HG02884 (cell line): ENCODE measurements at regions not wholly inside any gene's neighbourhood (a gene's known extent, or its start where the extent isn't known, plus 50 kb on each side); places are given as distances from the start of the nearest gene placed in this dataset.
"Not testable (repeated sequence)": the region's sequence is repeated elsewhere in the genome, so short reads cannot be mapped to it uniquely, and the experiment has no call there.

Experiments
- ATAC-seq: cut with Tn5 transposase; IDR thresholded peaks from one replicate; pipeline ENCODE4 v1.9.1; 2021; ENCODE audit warnings: mild to moderate bottlenecking, moderate library complexity; ENCODE audit not compliant: unreplicated experiment

DNA sequence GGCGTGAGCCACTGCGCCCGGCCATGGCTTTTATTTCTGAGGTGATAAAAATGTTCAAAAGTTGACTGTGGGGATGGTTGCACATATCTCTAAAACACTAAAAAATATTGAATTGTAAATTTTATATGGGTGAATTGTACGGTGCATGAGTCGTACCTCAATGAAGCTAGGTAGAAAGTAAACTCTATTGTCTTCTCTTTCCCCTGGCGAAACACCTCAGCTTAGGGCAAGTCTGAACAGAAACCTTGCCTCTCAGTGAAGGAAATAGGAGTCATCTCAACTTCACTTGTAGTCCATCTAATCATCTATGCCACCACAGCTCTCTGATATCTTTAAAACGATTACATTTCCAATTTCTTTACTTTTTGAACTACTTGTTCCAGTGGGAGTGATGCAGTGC is 309.6 kb downstream of the SPATA31A1 start:
- not testable (repeated sequence) for ATAC-seq

- not testable (repeated sequence) for ATAC-seq
Measured at GRCh38 chr9:39674437-39675210, 319.2 kb downstream of the SPATA31A1 start.

DNA sequence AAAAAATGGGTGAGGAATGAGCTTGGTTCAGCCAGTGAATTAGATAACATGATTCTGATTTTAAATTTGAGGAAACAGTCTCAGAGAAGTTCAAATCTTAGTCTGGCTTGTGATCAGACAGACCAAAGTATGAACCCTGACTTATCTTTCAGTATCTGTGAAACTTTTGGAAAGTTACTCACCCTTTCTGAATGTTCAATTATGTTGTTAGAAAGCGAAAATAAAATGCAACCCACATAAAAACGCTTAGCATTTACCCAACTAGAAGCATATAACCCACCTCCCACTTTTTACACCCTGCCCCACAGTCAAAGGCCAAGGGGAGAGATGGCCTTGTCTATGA is 319.7 kb downstream of the SPATA31A1 start:
- ATAC-seq, result not testable (repeated sequence)

DNA sequence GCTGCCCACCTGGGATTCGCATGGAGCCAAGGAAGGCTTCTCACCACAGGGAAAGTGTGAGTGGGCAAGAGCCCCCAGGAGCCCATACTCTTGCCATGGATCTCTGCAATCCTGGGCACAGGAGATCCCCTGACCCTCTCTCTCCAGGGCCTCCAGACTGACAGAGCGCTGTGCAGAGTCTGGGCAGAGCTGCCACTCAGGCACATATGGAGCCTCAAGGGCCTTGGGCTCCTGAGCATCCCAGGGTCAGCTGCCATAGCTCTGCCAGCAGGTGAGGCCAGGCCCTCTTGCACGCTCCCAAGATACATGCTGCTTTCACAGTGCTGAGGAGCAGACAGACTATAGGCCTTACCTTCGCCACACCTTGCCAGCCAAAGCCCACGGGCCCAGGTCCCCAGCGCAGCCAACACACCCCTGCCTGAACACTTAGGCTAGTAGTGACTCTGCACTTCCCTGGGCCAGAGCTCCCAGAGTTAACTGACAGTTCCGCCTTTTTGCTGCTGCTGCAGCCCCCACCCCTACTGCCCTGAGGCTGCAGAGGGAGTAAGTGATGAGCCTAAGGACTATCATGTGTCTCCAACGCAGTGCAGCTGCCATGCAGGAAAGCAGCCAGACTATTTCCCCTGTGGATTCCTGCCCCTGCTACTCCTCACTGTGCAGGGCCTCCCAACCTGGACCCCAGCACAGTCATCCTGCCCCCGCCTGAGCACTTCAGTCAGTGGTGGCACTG is 323.2 kb downstream of the SPATA31A1 start:
- ATAC-seq, result not testable (repeated sequence)

- ATAC-seq, result not testable (repeated sequence)
Measured at GRCh38 chr9:39680694-39681401, 325.4 kb downstream of the SPATA31A1 start.

DNA sequence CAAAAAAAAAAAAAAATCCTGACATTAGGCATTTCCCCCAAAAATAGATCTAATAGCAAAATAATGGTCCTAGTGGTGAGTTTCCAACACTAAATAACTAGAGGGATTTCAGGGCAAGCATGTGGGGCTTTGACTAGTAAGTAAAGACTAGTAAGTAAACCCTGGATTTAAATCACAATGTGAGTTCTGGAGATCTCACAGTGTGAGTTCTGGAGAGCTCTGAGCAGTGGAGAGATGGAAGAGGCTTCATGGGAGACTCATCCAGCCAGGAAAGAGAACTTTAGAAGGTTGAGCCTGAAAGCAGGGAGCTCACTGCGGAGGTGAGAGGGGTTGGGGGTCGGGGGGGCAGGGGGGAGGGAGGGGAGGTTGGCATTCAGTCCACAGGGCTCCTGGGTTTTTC is 373.4 kb downstream of the SPATA31A1 start:
- ATAC-seq, result not testable (repeated sequence)

DNA sequence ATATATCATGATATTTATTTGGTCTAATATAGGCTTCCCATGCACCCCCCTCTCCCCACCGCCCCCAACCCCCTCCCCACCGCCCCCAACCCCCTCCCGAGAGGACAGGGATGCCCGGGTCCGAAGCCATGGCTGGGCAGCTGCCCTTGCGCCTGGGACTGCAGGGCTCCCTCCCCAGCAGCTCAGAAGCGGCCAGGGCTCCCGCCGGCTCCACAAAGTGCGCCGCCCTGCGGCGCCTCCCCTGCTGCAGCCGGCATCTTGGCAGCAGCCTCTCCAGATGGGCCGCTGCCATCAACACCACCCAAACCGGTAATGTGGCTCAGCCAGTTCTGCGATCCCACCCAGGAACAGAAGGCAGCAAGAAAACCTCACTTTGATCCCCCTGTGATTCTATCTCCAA is 389.4 kb downstream of the SPATA31A1 start:
- not testable (repeated sequence) for ATAC-seq

DNA sequence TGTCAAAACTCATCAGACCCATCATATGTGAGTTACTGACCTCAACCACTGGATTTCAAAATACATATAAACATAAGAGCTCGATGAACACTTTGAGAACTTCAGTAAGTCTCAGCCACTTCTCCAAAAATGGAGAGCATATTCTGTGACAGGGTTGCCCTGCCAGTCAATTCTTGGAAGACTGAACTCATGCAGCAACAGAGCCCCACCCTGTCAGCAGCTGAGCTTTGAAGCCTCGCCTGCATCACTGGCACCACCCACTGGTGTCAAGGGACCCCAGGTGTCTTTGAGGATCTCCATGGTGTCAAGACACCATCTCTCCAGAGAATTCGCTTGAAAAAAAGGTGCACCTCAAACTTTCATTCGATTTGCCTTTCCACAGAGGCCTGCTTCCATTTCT is 420.1 kb downstream of the SPATA31A1 start:
- ATAC-seq, result not testable (repeated sequence)

GRCh38 chr9:39791356-39791755 is 435.9 kb downstream of the SPATA31A1 start:
- ATAC-seq, result peak; percentile 100

GRCh38 chr9:39797935-39798334 is 442.5 kb downstream of the SPATA31A1 start:
- not testable (repeated sequence) for ATAC-seq

DNA sequence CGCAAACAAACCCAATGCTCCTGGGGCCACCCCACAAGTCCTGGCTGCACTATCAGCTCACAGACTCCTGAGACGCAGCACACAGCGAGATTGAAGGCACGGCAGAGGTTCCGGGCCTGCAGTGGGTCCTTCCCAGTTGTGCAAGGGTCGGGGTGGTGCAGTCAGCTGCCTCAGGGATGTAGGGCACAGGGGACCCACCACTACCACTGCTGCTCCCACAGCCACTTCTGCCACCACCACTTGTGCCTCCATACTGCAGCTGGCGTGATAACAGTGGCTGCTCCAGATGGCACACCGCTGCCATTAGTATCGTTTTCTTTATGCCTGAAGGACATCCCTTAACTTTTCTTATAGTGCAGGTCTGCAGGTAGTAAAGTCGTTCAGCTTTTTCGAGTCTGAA is 443.8 kb downstream of the SPATA31A1 start:
- not testable (repeated sequence) for ATAC-seq

GRCh38 chr9:39802561-39802960 is 447.1 kb downstream of the SPATA31A1 start:
- not testable (repeated sequence) for ATAC-seq

DNA sequence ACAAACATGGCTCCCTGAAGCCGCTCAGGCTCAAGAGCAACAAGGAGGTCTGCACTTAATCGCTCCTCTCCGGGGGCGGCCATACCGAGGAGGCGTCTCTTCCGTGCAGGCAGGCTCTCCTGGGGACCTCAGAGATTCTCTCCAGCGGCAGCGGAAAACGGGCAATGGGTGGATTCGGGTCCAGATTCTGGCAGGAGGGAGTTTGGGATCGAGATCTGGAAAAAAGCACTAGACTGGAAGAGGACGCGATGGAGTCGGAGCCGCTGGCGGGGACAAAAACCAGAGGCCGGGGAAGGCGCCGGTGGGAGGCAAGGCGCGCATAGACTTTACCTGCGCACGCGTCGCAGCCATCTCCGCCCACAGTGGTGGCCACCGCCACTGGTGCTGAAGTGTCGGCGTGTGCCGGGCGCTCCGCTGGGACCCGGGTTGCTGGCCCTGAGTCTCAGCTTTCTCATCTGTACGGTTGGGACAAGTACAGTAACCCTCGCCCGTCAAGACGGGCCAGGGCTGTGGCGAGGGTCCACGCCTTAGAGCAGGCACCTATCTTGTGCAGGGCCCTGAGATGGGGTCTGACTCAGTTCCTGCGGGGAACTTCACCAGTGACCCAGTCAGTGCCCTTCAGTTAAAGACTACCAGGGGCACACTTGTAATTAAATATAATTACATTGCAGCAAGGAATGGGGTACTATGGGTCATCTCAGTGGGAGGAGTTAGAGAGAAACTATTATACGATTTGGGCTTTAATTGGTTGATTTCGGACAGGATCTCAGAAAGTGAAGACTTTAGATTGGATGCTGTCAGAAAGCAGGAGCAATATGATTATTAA is 454.1 kb downstream of the SPATA31A1 start:
- ATAC-seq, result peak; percentile 93

GRCh38 chr9:39810401-39810800 is 454.9 kb downstream of the SPATA31A1 start:
- not testable (repeated sequence) for ATAC-seq

GRCh38 chr9:39811615-39812014 is 456.1 kb downstream of the SPATA31A1 start:
- not testable (repeated sequence) for ATAC-seq

DNA sequence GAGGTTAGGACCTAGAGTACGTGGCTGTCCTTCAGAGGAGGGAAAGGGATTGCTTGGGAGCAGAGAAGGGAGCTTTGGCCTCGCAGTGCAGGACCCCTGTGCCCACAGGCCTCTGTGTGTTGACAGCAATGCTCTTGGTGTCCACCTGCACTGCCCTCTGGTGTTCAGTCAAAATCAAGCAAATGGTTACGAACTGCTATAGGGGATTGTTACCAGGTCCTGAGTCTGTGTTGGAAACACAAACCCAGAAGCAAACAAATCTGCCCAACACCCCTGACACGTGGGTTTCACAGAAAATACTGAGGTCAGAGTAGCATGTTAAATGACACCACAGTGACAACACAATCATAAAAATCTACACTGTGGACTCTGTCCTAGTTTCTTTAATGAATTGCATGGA is 473.0 kb downstream of the SPATA31A1 start:
- not testable (repeated sequence) for ATAC-seq
